NCI-H1417 (cell line): ENCODE measurements at regions not wholly inside any gene's neighbourhood (a gene's known extent, or its start where the extent isn't known, plus 50 kb on each side); places are given as distances from the start of the nearest gene placed in this dataset.
A peak's percentile ranks its signal among the peaks of the same experiment; 100 is the strongest.
"Not testable (repeated sequence)": the region's sequence is repeated elsewhere in the genome, so short reads cannot be mapped to it uniquely, and the experiment has no call there.

Experiments used
- DNase-seq, 3 experiments: peaks; one replicate each; lab custom pipeline; 2025; lab: John Stamatoyannopoulos, UW

DNA sequence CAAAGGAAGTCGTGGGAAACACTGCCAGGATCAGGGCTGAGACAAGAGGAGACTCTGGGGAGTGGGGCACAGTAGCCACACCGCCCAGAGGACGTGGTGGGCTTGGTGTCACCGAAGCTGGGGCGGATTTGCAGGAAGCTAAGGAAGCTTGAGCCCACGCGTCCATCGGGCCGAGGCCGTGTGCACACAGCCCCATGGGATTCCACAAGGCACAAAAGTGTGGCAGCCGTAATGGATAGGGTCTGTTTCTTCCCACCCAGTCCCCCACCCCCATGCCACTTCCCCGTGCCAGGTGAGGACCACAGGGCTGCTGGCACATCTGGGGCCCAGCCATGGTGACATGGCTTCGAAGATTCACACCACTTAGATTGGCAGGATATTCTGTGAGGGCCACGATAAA, 153.2 kb upstream of the SPACA7 start:
- no peak for DNase-seq

DNA sequence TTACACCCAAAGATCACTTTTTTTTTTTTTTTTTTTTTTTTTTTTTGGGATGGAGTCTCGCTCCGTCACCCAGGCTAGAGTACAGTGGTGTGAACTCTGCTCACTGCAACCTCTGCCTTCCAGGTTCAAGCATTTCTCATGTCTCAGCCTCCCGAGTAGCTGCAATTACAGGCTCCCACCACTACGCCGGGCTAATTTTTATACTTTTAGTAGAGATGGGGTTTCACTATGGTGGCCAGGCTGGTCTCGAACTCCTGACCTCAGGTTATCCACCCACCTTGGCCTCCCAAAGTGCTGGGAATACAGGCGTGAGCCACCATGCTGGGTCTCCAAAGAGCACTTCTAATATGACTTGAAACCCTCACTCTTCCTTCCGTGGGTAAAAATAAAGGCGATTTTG, 152.2 kb upstream of the SPACA7 start:
- not testable (repeated sequence) for DNase-seq

DNA sequence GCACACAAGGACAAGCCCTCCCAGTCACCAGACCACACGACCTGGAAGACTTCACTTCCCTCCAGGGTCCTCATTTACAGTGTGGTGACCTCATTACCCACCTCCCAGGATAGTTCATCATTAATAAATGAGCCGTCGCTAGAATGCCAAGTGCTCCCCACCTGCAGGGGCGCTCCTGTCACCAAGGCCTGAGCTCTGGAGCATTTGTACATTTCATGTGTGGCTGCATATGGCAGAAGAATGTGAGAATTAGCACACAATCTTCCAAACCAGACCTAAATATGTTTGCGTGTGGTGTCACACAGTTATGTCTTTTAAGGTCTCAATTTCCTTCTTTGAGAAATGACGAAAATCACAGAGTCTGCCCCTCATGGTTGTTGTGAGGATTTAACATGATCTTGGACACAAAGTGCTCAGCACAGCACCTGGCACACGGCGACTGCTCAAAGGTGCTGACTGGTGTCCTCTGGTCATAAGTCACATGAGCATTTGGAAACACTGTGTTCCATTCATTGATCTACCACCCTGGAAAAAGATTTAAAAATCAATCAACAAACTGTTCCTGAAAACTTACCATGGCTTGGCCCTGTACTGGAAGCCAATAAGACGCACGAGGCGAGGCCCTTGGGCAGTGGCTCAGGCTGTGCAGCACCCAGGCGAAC, 150.6 kb upstream of the SPACA7 start:
- no peak for DNase-seq

DNA sequence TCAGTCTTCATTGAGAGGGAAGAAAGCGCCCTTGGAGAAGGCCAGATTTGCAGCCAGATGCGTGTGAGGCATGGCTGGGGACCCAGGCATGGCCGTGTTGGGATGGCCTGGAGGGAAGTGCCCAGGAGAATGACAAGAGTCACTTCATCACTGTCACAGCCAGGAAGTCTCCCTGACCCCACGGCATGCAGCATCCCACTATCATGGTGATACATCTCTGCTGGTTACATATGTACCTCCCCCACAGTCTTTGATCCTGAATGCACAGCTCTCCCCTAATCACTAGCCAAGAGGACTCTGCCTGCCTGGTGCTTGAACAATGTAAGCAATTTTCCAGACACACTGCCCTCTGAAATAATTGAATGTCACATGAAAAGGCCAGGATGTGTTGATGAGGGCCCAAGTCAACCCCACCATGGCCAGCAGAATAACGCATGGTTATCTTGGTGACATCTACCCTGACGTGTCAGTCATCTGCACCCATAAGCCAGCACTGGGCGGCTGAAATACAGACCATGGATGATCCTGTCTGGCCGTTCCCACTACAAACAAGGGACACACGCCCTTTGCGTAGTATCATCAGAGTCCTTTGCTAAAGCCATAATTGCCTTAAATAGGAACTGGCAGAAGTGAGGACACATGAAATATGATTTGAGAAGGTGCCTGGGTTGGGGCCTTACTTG, 149.7 kb upstream of the SPACA7 start:
- DNase-seq, result no peak

DNA sequence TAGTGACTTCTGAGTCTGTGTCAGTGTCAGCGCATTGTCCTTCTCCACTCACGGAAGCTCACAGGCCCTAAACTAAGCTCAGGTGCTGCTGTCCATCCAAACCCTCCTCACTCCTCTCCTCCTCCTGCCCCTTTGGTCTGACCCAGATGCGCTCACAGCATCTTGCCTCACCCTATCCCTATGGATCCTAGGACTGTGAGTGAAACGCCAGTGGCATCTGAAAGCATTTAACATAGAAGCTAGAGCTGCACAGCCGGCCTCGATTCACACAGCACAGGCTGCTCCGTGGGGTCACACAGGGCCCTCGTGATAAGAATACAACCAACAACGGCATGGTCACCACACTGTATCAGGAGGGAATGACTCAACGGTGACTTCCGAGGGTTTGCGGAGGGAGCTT, 149.1 kb upstream of the SPACA7 start:
- no peak for DNase-seq

DNA sequence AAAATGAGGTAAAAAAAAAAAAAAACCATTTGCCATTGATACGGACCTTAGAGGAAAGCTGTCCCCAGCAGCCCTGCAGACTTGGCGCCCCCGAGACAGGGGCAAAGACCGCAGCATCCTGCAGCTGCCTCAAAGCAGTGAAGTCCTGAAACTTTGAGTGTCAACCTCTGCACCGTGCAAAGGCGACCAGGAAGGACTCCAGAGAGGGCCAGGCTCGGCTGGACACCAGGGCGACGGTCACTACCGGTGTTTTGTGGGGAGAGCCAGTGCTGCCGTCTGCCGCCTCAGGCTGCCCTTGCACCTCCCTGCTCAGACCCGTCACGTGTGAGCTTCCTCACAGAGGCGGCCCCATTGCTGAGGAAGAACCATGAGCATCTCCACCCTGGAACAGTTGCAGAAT, 146.7 kb upstream of the SPACA7 start:
- no peak for DNase-seq

DNA sequence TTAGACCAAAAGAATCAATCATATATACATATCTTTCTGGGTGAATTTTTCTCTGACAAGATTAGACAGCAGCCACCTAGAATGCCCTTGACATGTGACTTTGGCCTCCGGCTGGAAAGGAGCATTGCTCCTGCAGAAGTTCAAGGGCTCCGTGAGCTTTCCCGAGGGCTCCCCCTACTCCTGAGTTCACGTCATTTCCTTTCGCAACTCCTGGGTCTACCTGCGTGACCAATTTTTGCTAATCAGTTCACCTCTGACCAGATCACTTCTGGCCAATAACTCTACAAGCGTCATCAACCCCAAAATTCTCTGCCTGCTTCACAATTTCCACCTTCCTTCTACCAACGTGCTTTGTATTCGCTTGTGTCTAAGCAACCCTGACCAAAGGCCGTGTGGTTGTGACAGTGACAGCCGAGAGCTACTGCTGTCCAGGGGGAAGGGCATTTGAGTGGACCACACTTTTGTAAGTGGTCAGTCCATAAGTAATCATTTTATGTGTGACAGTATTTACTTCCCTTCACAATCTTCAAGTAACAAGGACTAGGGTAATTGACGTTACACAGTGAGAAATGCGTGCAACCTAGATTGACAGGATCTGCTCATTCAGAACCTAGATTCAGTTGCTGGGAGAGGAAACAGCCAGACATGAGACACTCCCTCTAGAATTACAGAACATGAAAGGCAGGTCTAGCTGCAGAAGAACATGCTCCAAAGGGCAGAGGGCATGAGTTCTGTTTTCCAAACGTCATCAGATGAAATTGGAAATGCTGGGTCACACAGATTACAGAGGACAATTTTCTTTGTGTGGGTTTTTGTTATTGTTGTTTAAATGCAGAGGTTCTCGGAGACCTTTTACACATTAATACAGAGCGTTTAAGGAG, 145.9 kb upstream of the SPACA7 start:
- DNase-seq, result no peak

DNA sequence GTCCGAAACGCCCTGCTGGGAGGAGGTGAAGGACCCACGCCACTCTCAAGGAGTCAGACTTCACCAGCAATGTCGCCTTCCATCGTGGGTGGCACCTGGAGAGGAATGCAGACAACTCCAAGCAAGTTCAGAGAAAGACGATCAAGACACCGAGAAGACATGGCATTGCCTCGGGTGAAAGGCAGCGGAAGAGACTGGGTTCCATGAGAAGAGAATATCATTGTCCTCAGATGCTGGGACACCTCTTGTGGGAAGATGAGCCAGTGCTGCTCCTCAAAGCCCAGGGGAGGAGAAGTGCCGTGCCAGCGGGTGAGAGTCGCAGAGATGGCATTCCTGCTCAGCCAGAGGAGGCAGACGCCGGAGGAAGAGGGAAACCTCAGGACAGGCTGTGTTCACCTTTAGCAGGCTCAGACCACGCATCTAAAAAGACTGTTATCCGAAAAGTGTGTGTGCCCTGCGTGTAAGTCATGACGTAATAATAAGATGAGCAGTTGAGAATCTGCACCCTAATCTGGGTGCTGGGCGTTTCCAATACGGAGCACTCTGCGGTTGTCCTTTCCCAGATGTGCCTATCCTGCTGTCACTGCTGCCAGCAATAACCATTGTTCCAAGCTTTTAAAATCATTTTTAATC, 144.6 kb upstream of the SPACA7 start:
- no peak for DNase-seq

DNA sequence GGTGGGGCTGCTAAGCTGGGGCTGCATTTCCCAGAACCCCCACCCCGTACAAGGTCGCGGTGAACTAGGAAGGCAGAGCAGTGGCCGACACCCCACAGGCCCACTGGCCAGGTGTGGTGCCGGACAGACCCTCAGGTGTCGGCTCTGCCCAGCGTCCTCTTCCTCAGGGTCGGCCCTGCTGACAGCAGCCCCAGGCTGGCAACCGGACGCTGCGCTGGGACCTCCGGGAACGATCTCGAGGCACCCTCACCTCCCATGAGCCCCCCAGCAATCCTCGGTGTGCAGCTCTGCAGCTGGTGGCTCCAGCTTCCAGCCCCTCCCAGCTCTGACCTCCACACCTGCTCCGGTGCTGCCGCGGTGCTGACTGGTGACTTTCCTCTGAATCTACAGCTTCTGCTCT, 142.9 kb upstream of the SPACA7 start:
- DNase-seq, result no peak

DNA sequence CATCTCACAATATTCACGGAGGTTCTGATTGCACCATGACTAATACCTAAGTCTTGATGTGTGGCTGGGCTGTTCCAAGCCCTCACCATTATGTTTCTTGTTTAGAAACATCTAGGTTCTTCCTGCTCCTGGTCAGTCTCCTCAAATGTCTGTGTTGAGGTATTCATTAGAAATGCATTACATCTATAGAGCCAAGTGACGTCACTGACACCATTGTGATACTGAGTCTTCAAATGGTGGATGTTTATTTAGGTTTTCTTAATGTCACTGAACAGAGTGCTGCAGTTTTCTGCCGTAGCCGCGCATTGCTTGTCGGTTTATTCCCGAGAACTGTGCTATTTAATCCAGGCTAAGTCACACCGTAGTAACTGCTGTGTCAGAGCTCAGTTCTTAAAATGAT, 142.4 kb upstream of the SPACA7 start:
- DNase-seq, result no peak

DNA sequence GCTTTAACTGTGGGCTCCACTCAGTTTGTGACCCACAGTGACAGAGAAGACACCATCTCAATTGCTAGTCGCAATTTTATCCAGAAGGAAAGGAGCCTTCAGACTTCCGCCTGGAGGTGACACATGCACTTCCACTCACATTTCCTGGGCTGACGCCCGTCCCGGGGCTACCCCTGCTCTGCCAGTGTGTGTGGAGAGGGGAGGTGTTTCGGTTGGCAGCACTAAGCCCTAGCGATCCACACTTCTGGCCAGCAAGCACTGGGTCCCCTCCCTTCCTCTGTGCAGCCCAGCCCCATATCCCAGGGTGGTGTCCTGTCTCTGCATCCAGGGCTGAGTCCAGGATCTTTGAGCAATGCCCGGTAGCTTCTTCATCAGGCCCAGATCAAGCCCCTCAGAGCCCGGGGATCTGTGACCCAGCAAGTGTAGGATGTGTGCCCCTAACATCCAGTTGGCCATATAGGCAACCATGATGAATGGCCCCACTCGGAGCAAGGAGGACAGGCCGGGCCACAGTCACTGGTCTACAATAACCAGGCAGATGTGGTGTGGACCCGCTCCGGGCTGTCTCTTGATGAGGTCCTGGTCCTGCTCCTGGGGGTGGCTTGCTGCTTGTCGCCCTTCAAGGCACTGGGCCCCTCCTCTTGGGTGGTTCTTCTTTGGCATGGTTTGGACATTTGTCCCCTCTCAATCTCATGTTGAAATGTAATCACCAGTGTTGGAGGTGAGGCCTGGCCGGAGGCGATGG, 141.9 kb upstream of the SPACA7 start:
- no peak for DNase-seq

DNA sequence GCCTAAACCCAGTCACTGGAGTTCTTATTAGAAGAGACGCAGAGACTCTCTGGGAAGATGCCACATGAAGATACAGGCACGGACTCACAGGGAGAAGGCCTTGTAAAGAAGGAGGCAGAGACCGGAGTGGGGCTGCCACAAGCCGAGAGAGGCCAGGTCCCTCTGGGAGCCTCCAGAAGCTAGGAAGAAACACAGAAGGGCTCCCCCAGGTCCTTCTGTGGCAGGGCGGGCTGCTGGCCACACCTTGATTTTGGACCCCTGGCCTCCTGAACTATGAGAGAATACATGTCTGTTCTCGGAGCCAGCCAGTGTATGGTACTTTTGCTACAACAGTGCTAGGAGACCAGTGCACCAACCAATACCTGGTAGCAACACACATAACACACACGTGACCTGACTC, 140.1 kb upstream of the SPACA7 start:
- DNase-seq, result no peak

DNA sequence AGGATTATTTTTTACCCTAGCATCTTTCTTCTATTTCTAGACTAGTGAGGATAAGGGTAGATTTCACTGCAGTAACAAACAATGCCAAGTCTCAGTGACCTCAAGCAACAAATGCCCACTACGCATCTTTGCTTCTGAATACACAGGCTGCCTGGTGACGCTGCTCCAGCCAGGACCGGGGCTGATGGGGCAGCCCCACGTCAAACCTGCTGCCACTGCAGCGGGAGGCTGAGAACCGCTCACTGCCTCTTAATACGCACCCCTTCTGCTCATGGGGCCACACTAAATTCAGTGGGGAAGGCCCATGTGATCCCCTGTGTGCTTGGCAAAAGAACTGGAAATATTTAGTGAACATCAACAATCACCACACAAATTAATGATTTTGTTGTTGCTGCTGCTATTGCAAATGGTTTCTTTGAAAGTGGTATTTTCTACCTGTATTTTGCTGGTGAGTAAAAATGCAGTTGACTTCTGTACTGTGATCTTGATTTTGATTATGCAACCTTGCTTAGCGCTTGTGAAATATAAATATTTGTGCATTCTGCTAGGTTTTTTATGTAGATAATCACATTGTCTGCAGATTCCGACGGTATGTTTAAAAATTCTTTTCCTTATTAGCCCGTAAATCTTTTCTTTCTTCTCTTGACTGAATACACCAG, 139.5 kb upstream of the SPACA7 start:
- DNase-seq, result no peak

DNA sequence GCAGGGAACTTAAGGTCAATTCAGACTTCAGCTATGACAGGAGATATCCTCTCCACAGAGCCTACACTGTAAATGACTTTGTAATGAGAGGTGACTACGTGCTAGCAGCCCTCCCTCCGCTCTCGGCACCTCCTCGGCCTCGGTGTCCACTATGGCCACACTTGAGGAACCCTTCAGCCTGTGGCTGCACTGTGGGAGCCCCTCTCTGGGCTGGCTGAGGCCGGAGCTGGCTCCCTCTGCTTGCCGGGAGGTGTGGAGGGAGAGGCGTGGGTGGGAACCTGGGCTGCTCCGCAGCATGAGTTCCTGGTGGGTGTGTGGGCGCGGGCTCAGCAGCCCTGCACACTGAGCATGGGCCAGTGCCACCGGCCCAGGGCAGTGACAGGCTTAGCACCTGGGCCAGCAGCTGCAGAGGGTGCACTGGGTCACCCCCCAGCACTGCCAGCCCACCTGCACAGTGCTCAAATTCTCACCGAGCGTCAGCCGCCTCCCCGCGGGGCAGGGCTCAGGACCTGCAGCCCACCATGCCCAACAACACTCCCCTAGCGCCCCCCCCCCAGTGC, 137.6 kb upstream of the SPACA7 start:
- no peak for DNase-seq

DNA sequence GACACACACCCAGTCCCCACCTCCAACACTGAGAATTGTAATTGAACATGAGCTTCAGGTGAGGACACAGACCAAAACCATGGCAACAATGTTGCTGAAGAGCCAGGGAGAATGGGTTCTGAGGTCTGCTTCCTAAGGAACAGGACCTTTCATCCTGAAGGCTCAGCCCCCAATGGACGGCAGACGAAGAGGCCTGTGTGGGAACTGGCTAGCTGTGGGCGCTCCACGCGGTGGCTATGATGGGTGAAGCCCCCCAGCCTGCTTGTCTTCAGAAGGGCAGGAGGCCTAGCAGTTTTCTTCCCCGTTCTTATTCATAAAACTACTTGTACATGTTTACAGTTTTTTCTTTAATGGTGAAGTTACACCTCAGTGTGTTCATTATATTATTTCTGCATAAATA, 136.1 kb upstream of the SPACA7 start:
- no peak for DNase-seq

DNA sequence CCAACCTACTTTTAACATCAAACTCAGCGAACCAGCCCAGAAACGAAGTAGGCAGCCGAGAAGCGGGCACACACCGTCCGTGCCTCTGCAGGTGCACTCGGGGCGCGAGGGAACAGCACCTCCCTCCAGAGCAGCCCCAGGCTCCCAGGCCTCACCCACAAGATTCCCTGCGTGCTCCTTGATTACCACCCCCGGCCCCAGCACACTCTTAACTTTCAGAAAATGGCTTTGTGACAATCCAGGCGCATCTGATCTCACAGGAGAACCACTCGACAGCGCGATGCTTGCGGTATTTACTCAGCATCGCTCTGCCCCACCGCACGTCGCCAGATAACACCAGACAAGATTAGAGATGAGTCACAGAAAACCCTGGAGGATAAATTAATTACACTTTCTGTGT, 134.9 kb upstream of the SPACA7 start:
- peak in 2 of 3 experiments; percentile 38 to 89 for DNase-seq

DNA sequence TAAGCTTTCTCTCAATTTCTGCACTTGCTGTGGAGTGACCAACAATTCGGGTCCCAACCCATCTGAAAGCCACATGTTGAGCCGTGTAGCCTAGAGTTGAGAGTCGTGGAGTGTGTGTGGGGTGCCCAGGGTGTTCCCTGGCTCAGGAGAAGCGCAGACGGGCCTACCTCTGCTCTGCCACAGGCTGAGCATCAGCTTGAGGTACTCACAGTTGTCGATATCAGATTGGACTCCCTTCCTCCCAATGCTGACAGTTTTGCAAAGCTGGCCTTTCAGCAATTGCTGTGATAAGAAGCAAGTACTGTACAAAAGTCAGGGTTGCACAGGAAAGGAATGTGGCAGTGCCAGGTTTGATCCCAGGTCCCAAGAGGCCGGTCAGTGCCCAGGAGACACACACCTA, 133.4 kb upstream of the SPACA7 start:
- no peak for DNase-seq

DNA sequence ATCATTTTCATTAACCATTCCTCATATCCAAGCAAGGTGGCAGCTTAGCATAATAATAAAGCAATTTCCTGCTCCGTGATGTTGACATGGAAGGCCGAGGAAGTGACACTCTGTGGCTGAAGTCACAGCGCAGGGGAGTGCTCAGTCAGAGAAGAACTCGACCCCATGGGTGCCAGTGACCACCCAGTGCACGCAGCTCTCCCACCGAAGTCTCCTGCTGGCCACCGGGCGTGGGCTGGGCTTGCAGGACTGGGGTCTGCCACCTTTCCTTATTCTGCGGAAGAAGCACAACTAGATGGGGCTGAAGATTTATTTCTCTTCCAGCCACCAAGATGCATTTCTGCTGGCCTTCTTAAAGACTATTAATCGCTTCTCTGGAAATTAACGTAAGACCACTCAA, 132.1 kb upstream of the SPACA7 start:
- DNase-seq, result no peak

DNA sequence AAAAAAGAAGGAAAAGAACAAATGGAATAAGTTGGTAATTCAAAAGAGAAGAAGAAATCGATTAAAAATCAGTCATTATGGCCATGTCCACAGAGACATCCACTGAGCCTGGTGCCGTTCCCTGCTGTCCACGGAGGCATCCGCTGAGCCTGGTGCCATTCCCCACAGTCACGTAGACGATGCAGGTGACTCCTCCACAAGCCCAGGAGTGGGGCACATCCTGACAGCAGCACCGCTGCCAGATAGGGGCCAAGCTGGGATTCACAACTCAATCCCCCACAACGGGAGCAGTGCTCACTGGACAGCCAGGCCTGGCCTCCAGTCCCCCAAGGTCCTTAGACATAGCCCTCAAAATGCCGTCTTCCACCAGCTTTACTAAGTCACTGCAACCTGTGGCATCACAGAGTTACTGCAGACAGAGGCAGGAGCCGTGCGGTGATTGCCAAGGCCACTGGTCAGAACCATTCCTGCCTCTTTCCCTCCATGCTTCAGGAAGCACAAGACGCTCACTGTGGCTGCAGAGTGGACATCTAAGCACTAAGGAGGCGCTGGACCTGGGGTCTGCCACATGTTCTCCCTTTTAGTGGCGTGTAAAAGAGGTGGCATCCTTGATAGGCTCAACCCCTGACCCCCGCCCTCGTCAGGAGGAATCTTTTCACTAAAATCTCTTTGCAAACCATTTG, 131.5 kb upstream of the SPACA7 start:
- DNase-seq, result no peak

DNA sequence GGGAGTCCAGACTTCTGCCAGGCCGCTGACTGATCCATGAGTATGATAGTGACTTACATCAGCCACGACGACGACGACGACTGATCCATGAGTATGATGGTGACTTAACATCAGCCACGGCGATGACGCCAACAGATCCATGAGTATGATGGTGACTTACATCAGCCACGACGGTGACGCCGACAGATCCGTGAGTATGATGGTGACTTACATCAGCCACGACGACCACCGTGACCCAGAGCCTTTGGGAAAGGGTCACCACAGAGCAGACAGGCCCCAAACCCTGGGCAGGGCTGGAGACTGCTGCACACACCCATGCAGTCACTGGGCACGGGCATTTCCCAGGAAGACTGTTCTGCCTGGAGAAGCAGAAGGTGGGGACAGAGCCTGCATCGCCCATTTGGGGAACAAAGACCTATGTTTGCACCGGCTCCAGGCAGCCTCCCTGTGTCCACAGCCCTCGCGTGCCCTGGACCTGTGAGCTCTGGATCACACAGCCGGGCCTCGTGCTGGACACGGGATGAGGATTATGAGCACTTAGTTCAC, 130.9 kb upstream of the SPACA7 start:
- no peak for DNase-seq
